Adipocyte (in vitro differentiated cells): ENCODE measurements at regions not wholly inside any gene's neighbourhood (a gene's known extent, or its start where the extent isn't known, plus 50 kb on each side); places are given as distances from the start of the nearest gene placed in this dataset.

Experiments used
- DNase-seq: peaks from one replicate; pipeline ENCODE4 v3.0.0-alpha.2; 2015; ENCODE audit warnings: low read depth
- H3K27me3 ChIP-seq: replicated peaks from 2 replicates; pipeline ENCODE4 v1.7.0; 2013; ENCODE audit warnings: mild to moderate bottlenecking, low read length, moderate library complexity; ENCODE audit not compliant: control insufficient read depth, insufficient read depth
- H3K36me3 ChIP-seq: 2 replicates; pipeline ENCODE4 v1.7.0; 2013; ENCODE audit warnings: low read length, mild to moderate bottlenecking, moderate library complexity; ENCODE audit not compliant: control insufficient read depth, insufficient read depth, severe bottlenecking
- H3K4me1 ChIP-seq: 2 replicates; pipeline ENCODE4 v1.7.0; 2013; ENCODE audit warnings: mild to moderate bottlenecking, low read length, moderate library complexity; ENCODE audit not compliant: control insufficient read depth, insufficient read depth
- H3K4me3 ChIP-seq: 2 replicates; pipeline ENCODE4 v1.7.0; 2013; ENCODE audit warnings: mild to moderate bottlenecking, low read length, moderate library complexity
- H3K9ac ChIP-seq: 2 replicates; pipeline ENCODE4 v1.7.0; 2013; ENCODE audit warnings: mild to moderate bottlenecking, low read length, moderate library complexity
- H3K9me3 ChIP-seq: 2 replicates; pipeline ENCODE4 v1.7.0; 2013; ENCODE audit warnings: mild to moderate bottlenecking, low read length, moderate library complexity; ENCODE audit not compliant: control insufficient read depth

GRCh38 chr1:208381481-208381880, 137.3 kb upstream of the PLXNA2 start:
- Histone ChIP-seq H3K4me3 (no peak overlapping the region), H3K27me3 (no peaks in the 10 kb centered on the region), H3K9me3 (peaks cover 7% of the 10 kb centered on the region), H3K9ac (no peak overlapping the region), H3K4me1 (no peaks in the 10 kb centered on the region), H3K36me3 (no peaks in the 10 kb centered on the region)
- DNase-seq, result no peak

GRCh38 chr1:208387908-208388811, 144.0 kb upstream of the PLXNA2 start:
- H3K4me3 ChIP-seq, result no peak overlapping the region
- no peaks in the 10 kb centered on the region for H3K4me1 ChIP-seq
- H3K27me3 ChIP-seq, result no peaks in the 10 kb centered on the region
- no peaks in the 10 kb centered on the region for H3K36me3 ChIP-seq
- peaks cover 7% of the 10 kb centered on the region for H3K9me3 ChIP-seq
- peak; percentile 45 for DNase-seq
- no peak overlapping the region for H3K9ac ChIP-seq

GRCh38 chr1:208393416-208393815, 149.2 kb upstream of the PLXNA2 start:
- DNase-seq, result no peak
- Histone ChIP-seq H3K9ac (no peak overlapping the region), H3K36me3 (no peaks in the 10 kb centered on the region), H3K27me3 (no peaks in the 10 kb centered on the region), H3K4me1 (no peaks in the 10 kb centered on the region), H3K9me3 (no peaks in the 10 kb centered on the region), H3K4me3 (no peak overlapping the region)

- Histone ChIP-seq H3K27me3 (no peaks in the 10 kb centered on the region), H3K9ac (no peak overlapping the region), H3K9me3 (no peaks in the 10 kb centered on the region), H3K36me3 (no peaks in the 10 kb centered on the region), H3K4me3 (no peak overlapping the region), H3K4me1 (no peaks in the 10 kb centered on the region)
- DNase-seq, result no peak
Measured at GRCh38 chr1:208393826-208394225, 149.6 kb upstream of the PLXNA2 start.

- DNase-seq, result no peak
- Histone ChIP-seq H3K27me3 (no peaks in the 10 kb centered on the region), H3K36me3 (no peaks in the 10 kb centered on the region), H3K4me3 (no peak overlapping the region), H3K4me1 (no peaks in the 10 kb centered on the region), H3K9me3 (no peaks in the 10 kb centered on the region), H3K9ac (no peak overlapping the region)
Measured at GRCh38 chr1:208397286-208397685, 153.1 kb upstream of the PLXNA2 start.

GRCh38 chr1:208405014-208405413, 160.8 kb upstream of the PLXNA2 start:
- Histone ChIP-seq H3K27me3 (no peaks in the 10 kb centered on the region), H3K4me3 (no peak overlapping the region), H3K4me1 (no peaks in the 10 kb centered on the region), H3K36me3 (no peaks in the 10 kb centered on the region), H3K9ac (no peak overlapping the region), H3K9me3 (no peaks in the 10 kb centered on the region)
- DNase-seq, result no peak

- Histone ChIP-seq H3K27me3 (no peaks in the 10 kb centered on the region), H3K4me1 (no peaks in the 10 kb centered on the region), H3K36me3 (no peaks in the 10 kb centered on the region), H3K4me3 (no peak overlapping the region), H3K9ac (no peak overlapping the region), H3K9me3 (no peaks in the 10 kb centered on the region)
- DNase-seq, result peak; percentile 59
Measured at GRCh38 chr1:208409176-208409575, 165.0 kb upstream of the PLXNA2 start.

GRCh38 chr1:208410409-208410808, 166.2 kb upstream of the PLXNA2 start:
- DNase-seq, result no peak
- no peak overlapping the region for H3K4me3 ChIP-seq
- no peaks in the 10 kb centered on the region for H3K9me3 ChIP-seq
- H3K36me3 ChIP-seq, result no peaks in the 10 kb centered on the region
- no peak overlapping the region for H3K9ac ChIP-seq
- no peaks in the 10 kb centered on the region for H3K4me1 ChIP-seq
- H3K27me3 ChIP-seq, result no peaks in the 10 kb centered on the region

- Histone ChIP-seq H3K9me3 (no peaks in the 10 kb centered on the region), H3K4me1 (no peaks in the 10 kb centered on the region), H3K9ac (no peak overlapping the region), H3K27me3 (peaks cover under 1% of the 10 kb centered on the region), H3K4me3 (no peak overlapping the region), H3K36me3 (no peaks in the 10 kb centered on the region)
- DNase-seq, result no peak
Measured at GRCh38 chr1:208413006-208413405, 168.8 kb upstream of the PLXNA2 start.

GRCh38 chr1:208418667-208419066, 174.5 kb upstream of the PLXNA2 start:
- DNase-seq, result no peak
- H3K9me3 ChIP-seq, result no peaks in the 10 kb centered on the region

GRCh38 chr1:208419746-208420420, 175.7 kb upstream of the PLXNA2 start:
- peaks cover 5% of the 10 kb centered on the region for H3K27me3 ChIP-seq
- no peaks in the 10 kb centered on the region for H3K4me1 ChIP-seq
- H3K36me3 ChIP-seq, result no peaks in the 10 kb centered on the region
- no peak overlapping the region for H3K9ac ChIP-seq
- DNase-seq, result no peak
- H3K4me3 ChIP-seq, result no peak overlapping the region
- peaks cover 9% of the 10 kb centered on the region for H3K9me3 ChIP-seq

More at GRCh38 chr1:208418667-208419066, 174.5 kb upstream of the PLXNA2 start:
- Histone ChIP-seq H3K4me3 (no peak overlapping the region), H3K9ac (no peak overlapping the region), H3K36me3 (no peaks in the 10 kb centered on the region), H3K4me1 (no peaks in the 10 kb centered on the region), H3K27me3 (peaks cover 5% of the 10 kb centered on the region)
